ENCODE measurements at regions not wholly inside any gene's neighbourhood (a gene's known extent, or its start where the extent isn't known, plus 50 kb on each side); places are given as distances from the start of the nearest gene placed in this dataset.
A peak's percentile ranks its signal among the peaks of the same experiment; 100 is the strongest.

DNA sequence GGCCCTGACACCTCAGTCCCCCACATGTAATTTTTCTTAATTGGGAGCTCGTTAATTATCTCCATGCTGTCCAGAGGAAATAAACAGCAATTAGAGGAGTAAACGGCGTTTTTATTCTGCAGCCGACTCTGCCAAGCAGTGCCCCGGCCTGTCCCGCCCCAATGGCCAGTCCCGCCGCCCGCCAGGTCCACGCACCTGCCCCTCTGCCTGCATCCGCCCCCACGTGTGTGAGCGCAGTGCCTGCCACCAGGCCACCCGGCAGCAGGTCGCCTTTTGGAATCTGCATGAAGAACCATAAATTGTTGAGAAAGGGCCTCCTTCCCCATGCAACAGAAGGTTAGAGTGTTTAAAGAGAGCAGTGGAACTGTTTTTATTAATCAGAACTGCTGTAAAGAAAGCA is 87.5 kb upstream of the LINGO1 start:
- WGBS, 10 experiments = 34 to 44% methylated on average over 4 to 6 of the region's 15 CpGs; no CpG with 5 or more reads in 8 of the 10 experiments

DNA sequence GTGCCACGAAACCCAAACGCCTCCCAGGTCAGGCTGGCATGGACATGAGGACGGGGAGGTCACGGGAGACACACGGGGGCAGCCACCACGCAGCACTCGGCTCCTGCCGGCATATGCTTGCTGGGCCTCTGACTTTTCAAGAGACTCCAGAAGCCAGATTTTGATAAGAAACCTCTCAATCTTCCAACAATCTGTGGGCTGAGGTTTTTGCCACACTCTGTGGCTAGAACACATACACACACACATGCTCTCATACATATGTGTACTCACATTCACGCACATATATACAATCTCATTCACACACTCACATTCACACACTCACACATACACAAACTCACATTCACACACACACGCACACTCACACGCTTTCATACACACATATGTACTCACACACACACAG is 86.7 kb upstream of the LINGO1 start:
- no peak for ATAC-seq (replicated peaks in 6 of 8)

More for the DNA sequence above, 87.5 kb upstream of the LINGO1 start:
- Histone ChIP-seq H3K4me1 (replicated peaks in 1 of 2) (peaks cover 34 to 54% of the 10 kb centered on the region in 2 donors), H3K27ac (peak overlapping the region in 1 of 2 donors; percentile 13), H3K4me3 (no peak overlapping the region)
- in situ Hi-C loops (cut with MboI; ENCODE audit: low pct_unique_long_range_greater_than_20kb in 2 of 9, low sequenced_read_pairs in 9 of 9, unreplicated experiment in 9 of 9) = no loop called here
- peak in 5 of 8 experiments; percentile 34 to 61 (median 52) for ATAC-seq (replicated peaks in 6 of 8)

DNA sequence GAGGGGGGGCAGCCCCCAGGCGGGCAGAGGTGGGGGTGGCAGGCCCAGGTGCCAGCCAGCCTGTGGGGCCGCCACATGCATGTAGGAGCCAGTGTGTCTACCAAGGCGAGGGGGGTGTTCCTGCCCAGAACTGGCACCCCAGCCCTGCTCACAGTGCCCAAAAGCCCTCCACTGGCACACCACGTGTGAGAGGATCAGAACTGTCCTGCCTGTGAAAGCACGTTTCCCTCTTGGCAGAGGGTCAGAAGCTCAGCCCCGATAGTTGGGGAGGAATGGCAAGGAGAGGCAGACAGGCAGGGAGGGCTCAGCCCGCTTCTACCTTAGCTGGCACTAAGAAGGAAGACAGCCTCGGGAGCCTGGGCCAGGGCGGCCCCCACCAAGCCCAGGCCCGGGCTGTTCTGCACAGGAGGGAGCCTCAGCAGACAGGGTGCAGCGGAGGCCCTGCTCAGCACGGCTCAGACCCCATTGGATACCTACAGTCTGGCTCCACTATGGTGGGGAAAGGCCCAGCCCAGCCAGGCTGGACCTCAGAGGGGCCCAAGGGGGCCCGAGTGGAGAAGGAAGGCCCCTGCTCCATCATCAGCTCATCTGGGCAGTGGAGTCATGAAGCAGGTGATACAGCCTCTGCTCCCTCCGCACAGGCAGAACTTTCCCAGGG is 84.8 kb upstream of the LINGO1 start:
- Histone ChIP-seq H3K4me3 (no peak overlapping the region), H3K4me1 (replicated peaks in 1 of 2) (peaks cover 34 to 52% of the 10 kb centered on the region in 2 donors), H3K27ac (peak overlapping the region in 1 of 2 donors; percentile 47)
- peak in 5 of 8 experiments; percentile 1 to 14 (median 11) for ATAC-seq (replicated peaks in 6 of 8)
- in situ Hi-C loops (cut with MboI; ENCODE audit: low pct_unique_long_range_greater_than_20kb in 2 of 9, low sequenced_read_pairs in 9 of 9, unreplicated experiment in 9 of 9) = no loop called here
- WGBS, 10 experiments = 23 to 93% (median 82%) methylated on average over 1 to 8 of the region's 14 CpGs; no CpG with 5 or more reads in 6 of the 10 experiments

More for the DNA sequence above, 86.7 kb upstream of the LINGO1 start:
- 46 to 95% (median 88%) methylated on average over 1 to 6 of the region's 11 CpGs; no CpG with 5 or more reads in 6 of the 10 experiments for WGBS, 10 experiments
- in situ Hi-C loops (cut with MboI; ENCODE audit: low pct_unique_long_range_greater_than_20kb in 2 of 9, low sequenced_read_pairs in 9 of 9, unreplicated experiment in 9 of 9) = no loop called here
- no peak overlapping the region for H3K4me3 ChIP-seq
- H3K4me1 ChIP-seq (replicated peaks in 1 of 2) = peaks cover 34 to 54% of the 10 kb centered on the region in 2 donors
- H3K27ac ChIP-seq = no peak overlapping the region

DNA sequence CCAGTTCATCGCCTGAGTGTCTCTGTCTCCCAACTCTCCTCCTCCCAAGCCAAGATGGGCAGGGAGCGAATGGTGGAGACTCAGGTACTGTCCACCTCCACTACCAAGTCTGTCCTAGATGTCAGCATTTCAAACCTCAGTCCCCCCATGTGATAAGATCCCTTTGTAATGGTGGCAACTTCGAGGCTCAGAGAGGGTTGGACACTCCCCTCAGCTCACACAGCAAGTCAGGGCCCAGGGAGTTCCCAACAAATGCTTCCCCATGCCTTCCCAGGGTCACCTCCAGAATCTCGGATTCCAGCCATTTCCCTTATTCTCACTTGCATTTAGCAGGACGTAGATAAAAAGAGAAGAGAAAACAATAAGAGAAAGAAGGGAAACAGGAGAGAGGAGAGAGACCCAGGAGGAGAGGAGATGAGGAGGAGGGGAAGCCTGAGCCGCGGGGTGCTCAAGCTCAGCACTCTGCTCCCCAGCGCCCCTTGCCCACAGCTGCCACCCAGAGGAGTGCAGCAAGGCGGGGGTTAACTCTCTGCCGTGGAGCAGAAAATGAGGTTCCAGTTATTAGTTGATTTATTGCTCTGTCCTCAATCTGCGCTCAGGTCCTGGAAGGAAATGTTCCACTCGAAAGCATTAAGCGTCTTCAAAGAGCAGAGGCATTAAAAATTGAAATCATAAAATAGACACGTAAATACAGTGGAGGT is 84.1 kb upstream of the LINGO1 start:
- Histone ChIP-seq H3K27ac (peak overlapping the region in 1 of 2 donors; percentile 47), H3K4me1 (replicated peaks in 1 of 2) (peaks cover 34 to 47% of the 10 kb centered on the region in 2 donors), H3K4me3 (no peak overlapping the region)
- peak in 5 of 8 experiments; percentile 23 to 46 (median 29) for ATAC-seq (replicated peaks in 6 of 8)
- 0 to 73% (median 28%) methylated on average over 1 to 8 of the region's 14 CpGs; no CpG with 5 or more reads in 2 of the 10 experiments for WGBS, 10 experiments
- in situ Hi-C loops (cut with MboI; ENCODE audit: low pct_unique_long_range_greater_than_20kb in 2 of 9, low sequenced_read_pairs in 9 of 9, unreplicated experiment in 9 of 9) = no loop called here

DNA sequence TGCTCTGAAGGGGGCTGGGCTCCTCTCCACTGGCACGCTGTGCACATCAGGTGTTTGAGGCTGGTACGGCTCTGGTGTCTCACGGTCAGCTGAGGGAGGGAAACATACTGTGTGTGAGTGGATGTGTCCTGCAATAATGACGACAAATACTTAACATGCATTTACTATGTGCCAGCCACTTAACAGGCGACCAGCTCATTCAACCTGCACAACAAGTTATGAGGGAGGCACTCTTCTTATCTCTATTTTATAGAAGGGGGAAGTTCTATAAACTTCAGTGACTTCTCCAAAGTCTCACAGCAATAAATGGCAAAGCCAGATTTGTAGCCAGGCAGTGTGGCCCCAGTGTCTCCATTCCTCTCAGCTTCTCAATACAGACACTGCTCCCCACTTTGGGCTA is 83.1 kb upstream of the LINGO1 start:
- ATAC-seq (replicated peaks in 6 of 8) = no peak
- H3K4me1 ChIP-seq (replicated peaks in 1 of 2) = peaks cover 35 to 40% of the 10 kb centered on the region in 2 donors
- in situ Hi-C loops (cut with MboI; ENCODE audit: low pct_unique_long_range_greater_than_20kb in 2 of 9, low sequenced_read_pairs in 9 of 9, unreplicated experiment in 9 of 9) = no loop called here
- no peak overlapping the region for H3K4me3 ChIP-seq
- 33 to 100% (median 86%) methylated on average over 1 to 5 of the region's 5 CpGs; no CpG with 5 or more reads in 3 of the 10 experiments for WGBS, 10 experiments
- H3K27ac ChIP-seq = no peak overlapping the region

DNA sequence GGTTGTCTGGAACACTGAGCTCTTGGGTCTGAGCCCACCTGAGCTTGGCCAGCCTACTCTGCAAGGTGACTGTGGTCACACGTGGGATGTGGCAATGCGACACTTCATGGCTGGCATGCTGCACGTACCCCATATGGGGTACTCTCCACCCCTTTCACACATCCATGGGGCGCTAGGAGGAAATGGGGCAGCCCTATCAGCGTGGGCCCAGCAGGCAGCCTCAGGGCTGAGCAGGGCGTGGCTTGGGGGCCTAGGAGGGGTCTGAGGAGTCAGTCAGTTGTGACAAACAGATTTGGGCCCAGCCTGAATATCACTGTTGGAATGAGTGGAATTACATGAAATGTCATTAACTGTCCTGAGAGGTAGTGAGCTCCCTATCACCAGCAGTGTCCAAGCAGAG is 82.3 kb upstream of the LINGO1 start:
- in situ Hi-C loops (cut with MboI; ENCODE audit: low pct_unique_long_range_greater_than_20kb in 2 of 9, low sequenced_read_pairs in 9 of 9, unreplicated experiment in 9 of 9) = no loop called here
- 78 to 85% methylated on average over 3 of the region's 6 CpGs; no CpG with 5 or more reads in 8 of the 10 experiments for WGBS, 10 experiments
- Histone ChIP-seq H3K27ac (no peak overlapping the region), H3K4me1 (replicated peaks in 1 of 2) (peaks cover 27 to 32% of the 10 kb centered on the region in 2 donors), H3K4me3 (no peak overlapping the region)
- ATAC-seq (replicated peaks in 6 of 8) = no peak

DNA sequence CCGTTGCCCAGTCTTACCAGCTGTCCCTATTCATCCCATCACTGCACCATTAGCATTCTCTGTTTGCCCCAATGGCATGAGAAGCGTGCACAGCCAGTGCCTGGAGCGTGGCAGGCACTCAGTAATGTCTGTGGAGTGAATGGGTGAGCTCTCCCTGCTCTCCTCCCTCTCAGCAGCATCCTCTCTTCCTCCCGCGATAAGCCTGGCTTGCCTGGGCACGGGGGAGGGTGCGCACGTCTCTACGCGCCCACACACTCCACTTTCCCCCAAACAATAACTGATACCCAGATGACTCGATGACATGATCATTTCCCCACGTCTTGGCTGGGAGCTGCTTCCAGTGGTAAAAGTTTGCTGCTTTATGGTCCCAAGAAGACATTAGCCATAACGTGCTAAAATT is 81.8 kb upstream of the LINGO1 start:
- in situ Hi-C loops (cut with MboI; ENCODE audit: low pct_unique_long_range_greater_than_20kb in 2 of 9, low sequenced_read_pairs in 9 of 9, unreplicated experiment in 9 of 9) = no loop called here
- no peak for ATAC-seq (replicated peaks in 6 of 8)
- Histone ChIP-seq H3K4me3 (no peak overlapping the region), H3K27ac (no peak overlapping the region), H3K4me1 (replicated peaks in 1 of 2) (peaks cover 23 to 27% of the 10 kb centered on the region in 2 donors)
- WGBS, 10 experiments = 78 to 100% (median 93%) methylated on average over 2 to 10 of the region's 13 CpGs; no CpG with 5 or more reads in 6 of the 10 experiments

DNA sequence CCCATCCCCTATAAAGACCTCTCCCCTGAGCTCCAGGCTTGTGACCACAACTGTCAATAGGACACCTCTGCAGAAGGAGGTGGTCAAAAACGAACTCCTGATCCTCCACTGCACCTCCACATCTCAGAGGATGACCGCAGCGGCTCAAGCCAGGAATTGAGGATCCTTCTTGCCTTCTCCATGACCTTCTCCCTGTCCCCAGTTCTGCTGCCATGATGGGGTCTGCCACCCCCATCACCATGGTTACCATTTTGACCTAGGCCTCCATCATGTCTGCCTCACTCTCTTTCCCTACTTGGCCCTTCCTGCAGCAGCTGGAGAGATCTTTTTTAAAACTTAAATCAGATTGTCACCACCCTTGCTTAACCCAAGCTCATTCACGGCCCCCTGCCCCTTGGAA is 81.3 kb upstream of the LINGO1 start:
- ATAC-seq (replicated peaks in 6 of 8) = no peak
- Histone ChIP-seq H3K27ac (no peak overlapping the region), H3K4me1 (replicated peaks in 1 of 2) (peaks cover 23 to 27% of the 10 kb centered on the region in 2 donors), H3K4me3 (no peak overlapping the region)
- in situ Hi-C loops (cut with MboI; ENCODE audit: low pct_unique_long_range_greater_than_20kb in 2 of 9, low sequenced_read_pairs in 9 of 9, unreplicated experiment in 9 of 9) = no loop called here
- WGBS, 10 experiments = 0 to 100% (median 70%) methylated on average over 1 to 2 of the region's 4 CpGs; no CpG with 5 or more reads in 6 of the 10 experiments

DNA sequence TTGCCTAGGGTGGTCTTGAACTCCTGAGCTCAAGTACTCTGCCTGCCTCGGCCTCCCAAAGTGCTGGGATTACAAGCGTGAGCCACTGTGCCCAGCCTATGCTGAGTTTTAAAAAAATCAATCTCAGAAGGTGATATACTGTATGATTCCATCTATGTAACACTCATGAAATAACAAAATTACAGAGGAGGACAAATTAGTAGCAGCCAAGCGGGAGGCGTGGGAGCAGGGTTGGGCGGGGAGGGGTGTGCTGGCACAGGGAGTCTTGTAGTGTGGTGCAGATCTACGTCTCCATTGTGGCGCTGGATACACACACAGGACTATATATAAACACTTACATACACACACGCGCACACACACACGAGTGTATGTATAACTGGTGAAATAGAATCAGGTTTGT is 80.6 kb upstream of the LINGO1 start:
- H3K27ac ChIP-seq = no peak overlapping the region
- no peak overlapping the region for H3K4me3 ChIP-seq
- in situ Hi-C loops (cut with MboI; ENCODE audit: low pct_unique_long_range_greater_than_20kb in 2 of 9, low sequenced_read_pairs in 9 of 9, unreplicated experiment in 9 of 9) = no loop called here
- peaks cover 19 to 21% of the 10 kb centered on the region in 2 donors for H3K4me1 ChIP-seq (replicated peaks in 1 of 2)
- ATAC-seq (replicated peaks in 6 of 8) = no peak
- WGBS, 10 experiments = 78 to 100% (median 98%) methylated on average over 3 to 5 of the region's 10 CpGs; no CpG with 5 or more reads in 7 of the 10 experiments

DNA sequence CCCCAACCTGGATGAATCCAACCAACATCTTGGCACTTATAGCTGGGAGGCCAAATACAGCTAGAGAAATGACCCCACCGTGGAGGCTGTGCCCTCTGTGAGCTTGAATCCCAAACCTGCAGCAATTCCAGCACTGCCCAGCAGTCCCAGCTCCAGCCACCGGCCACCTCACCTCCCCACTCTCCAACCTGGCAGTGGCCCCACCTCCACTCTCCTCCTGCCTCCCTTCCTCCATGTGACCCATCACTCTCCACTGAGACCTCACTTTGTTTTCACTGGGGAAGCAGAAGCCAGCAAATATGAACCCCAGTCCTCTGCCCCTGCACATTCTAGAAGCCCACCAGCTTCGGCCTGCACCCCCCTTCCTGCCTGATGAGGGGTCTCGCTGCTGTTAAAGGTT is 79.7 kb upstream of the LINGO1 start:
- in situ Hi-C loops (cut with MboI; ENCODE audit: low pct_unique_long_range_greater_than_20kb in 2 of 9, low sequenced_read_pairs in 9 of 9, unreplicated experiment in 9 of 9) = no loop called here
- 0 to 100% (median 80%) methylated on average over 1 to 4 of the region's 4 CpGs; no CpG with 5 or more reads in 5 of the 10 experiments for WGBS, 10 experiments
- Histone ChIP-seq H3K27ac (no peak overlapping the region), H3K4me3 (no peak overlapping the region), H3K4me1 (replicated peaks in 1 of 2) (peaks cover 11 to 12% of the 10 kb centered on the region in 2 donors)
- no peak for ATAC-seq (replicated peaks in 6 of 8)

DNA sequence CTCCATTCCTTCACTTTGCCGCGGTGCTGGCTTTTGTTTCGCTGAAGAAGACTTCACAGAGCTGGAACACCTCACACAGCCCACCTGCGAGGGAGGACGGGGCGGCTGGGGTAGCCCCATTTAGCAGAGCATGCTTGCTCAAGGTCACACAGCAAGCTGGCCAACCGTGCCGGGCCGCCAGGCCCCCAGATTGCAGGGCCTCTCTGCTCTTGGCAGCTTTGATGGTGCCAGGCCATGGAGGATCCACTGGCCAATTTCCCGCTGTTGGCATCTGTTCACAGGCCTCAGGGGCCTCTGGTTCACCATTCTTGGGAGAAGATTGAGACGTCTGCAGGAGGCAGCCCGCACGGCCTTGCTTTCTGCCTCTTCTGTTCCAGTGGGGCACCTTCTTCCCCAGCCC is 77.9 kb upstream of the LINGO1 start:
- Histone ChIP-seq H3K4me3 (no peak overlapping the region), H3K4me1 (replicated peaks in 1 of 2) (peaks cover 0 to 4% of the 10 kb centered on the region in 2 donors), H3K27ac (no peak overlapping the region)
- in situ Hi-C loops (cut with MboI; ENCODE audit: low pct_unique_long_range_greater_than_20kb in 2 of 9, low sequenced_read_pairs in 9 of 9, unreplicated experiment in 9 of 9) = no loop called here
- 0 to 100% (median 93%) methylated on average over 1 to 7 of the region's 13 CpGs; no CpG with 5 or more reads in 3 of the 10 experiments for WGBS, 10 experiments
- ATAC-seq (replicated peaks in 6 of 8) = no peak

DNA sequence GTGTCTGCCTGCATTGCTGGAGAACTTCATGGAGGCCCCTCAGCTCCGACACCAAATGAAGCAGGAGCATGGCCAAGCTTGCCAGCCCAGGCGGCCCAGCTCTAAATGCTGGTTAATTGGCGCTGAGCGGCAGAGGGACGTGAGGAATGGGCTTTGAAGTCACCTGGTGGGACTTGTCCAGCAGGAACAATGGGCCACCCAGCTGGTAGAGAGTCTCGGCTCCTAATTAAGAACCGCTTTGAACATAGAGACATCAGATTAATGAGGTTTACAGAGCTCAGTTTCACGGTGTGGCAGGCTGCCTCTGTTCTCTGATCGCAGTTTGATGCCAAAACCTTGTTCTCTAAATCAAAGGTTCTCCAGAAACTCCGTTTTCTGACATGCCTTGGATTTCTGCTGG is 77.5 kb upstream of the LINGO1 start:
- in situ Hi-C loops (cut with MboI; ENCODE audit: low pct_unique_long_range_greater_than_20kb in 2 of 9, low sequenced_read_pairs in 9 of 9, unreplicated experiment in 9 of 9) = no loop called here
- H3K27ac ChIP-seq = no peak overlapping the region
- ATAC-seq (replicated peaks in 6 of 8) = no peak
- peaks cover 0 to 4% of the 10 kb centered on the region in 2 donors for H3K4me1 ChIP-seq (replicated peaks in 1 of 2)
- H3K4me3 ChIP-seq = no peak overlapping the region
- 0 to 100% (median 80%) methylated on average over 1 to 8 of the region's 10 CpGs; no CpG with 5 or more reads in 1 of the 10 experiments for WGBS, 10 experiments

DNA sequence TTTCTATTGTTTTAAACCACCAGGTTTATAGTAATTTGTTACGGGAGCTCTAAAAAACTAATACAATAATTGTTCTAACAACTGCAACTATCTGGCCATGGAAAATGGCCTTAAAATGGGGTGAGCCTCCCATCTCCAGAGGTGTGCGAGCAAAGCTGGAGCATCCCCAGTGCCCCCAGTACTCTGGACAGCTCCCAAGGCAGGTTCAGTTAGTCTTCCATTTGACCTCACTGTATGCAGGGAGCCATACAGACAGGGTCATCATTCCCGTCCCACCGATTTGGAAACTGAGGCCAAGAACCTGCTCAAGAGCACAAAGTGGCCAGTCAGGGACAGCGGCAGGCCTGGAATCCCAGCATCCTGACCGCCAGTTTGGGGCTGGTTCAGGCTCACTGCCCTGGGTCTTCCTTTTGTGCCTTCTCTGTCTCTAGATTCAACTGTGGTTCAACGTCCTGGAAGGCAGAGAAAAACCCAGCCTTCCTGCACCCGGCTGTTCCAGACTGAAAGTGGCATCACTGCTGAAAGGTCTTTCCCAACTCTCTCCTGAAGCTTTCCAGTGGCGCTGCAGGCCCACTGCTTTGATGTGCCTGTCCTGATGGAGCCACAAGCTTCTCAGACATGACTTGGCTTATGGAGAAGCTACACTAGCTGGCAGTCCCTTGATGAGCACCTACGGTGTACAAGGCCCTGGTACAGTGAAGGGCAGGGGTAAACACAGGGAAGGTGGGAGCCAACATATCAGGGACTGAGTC is 76.6 kb upstream of the LINGO1 start:
- ATAC-seq (replicated peaks in 6 of 8) = peak in 1 of 8 experiments; percentile 12
- in situ Hi-C loops (cut with MboI; ENCODE audit: low pct_unique_long_range_greater_than_20kb in 2 of 9, low sequenced_read_pairs in 9 of 9, unreplicated experiment in 9 of 9) = no loop called here

More for the DNA sequence above, 76.6 kb upstream of the LINGO1 start:
- H3K27ac ChIP-seq = no peak overlapping the region
- WGBS, 10 experiments = 40 to 93% (median 83%) methylated on average over 1 to 4 of the region's 10 CpGs; no CpG with 5 or more reads in 4 of the 10 experiments
- peaks cover 0 to 6% of the 10 kb centered on the region in 2 donors for H3K4me1 ChIP-seq (replicated peaks in 1 of 2)
- H3K4me3 ChIP-seq = no peak overlapping the region
